HepG2 (cell line): ENCODE measurements at regions not wholly inside any gene's neighbourhood (a gene's known extent, or its start where the extent isn't known, plus 50 kb on each side); places are given as distances from the start of the nearest gene placed in this dataset.

ENCODE experiments used
- ATAC-seq: fragments of 200-7000 bp; cut with Tn5 transposase; 3 replicates; pipeline ENCODE4 v1.9.1; 2020; ENCODE audit warnings: mild to moderate bottlenecking, moderate library complexity
- BruUV-seq: library from RNA; stranded (reverse); fragments of 400-500 nt; replicated peaks from 2 replicates; lab custom pipeline; 2021; lab: Mats Ljungman, UMichigan
- CTCF ChIA-PET: fragments of 300-600 bp; formaldehyde crosslinking; extraction: SDS; loops from one replicate; lab custom pipeline; 2021; ENCODE audit warnings: low total read pairs, inconsistent platforms, low intra/inter-chr PET ratio; lab: Yijun Ruan, JAX
- POLR2A ChIA-PET: fragments of 350-600 bp; sonication (Branson Sonifier 250); formaldehyde crosslinking; loops from one replicate; lab custom pipeline; 2020; ENCODE audit warnings: antibody characterized with exemption, inconsistent platforms; lab: Yijun Ruan, JAX
- DNase-seq: peaks from one replicate; pipeline ENCODE4 v3.0.0-alpha.2; 2015; ENCODE audit warnings: low spot score
- FAIRE-seq: peaks from 3 replicates; lab custom pipeline; 2011; peaks lifted over from hg19 to GRCh38; lab: Jason Lieb, UNC
- H2AFZ ChIP-seq: one replicate; pipeline ENCODE4 v1.6.1; 2011; ENCODE audit warnings: low read length, inconsistent platforms
- H3K27ac ChIP-seq: fragments of 300-600 bp; 3 replicates; pipeline ENCODE4 v1.8.0; 2011; ENCODE audit warnings: mixed run types, mild to moderate bottlenecking, mixed read lengths, low read length, inconsistent platforms; ENCODE audit not compliant: insufficient read depth; ENCODE audit errors: extremely low read length
- H3K27me3 ChIP-seq, 2 experiments: fragments of 200-600 bp in 1 of 2; 2 replicates in 1 of 2; 3 replicates in 1 of 2; pipeline versions ENCODE4 v1.6.0 to v1.8.0; 2011; ENCODE audit warnings: low read length in 2 of 2, mild to moderate bottlenecking in 2 of 2, moderate library complexity in 2 of 2, inconsistent platforms in 1 of 2; ENCODE audit not compliant: insufficient read depth in 2 of 2, control insufficient read depth in 1 of 2
- H3K36me3 ChIP-seq, 2 experiments: fragments of 200-600 bp in 1 of 2; replicated peaks in 1 of 2; 2 replicates in 1 of 2; 3 replicates in 1 of 2; pipeline versions ENCODE4 v1.5.1 to v1.8.0; 2011; ENCODE audit warnings: low read length in 2 of 2, inconsistent platforms in 1 of 2; ENCODE audit not compliant: insufficient read depth in 2 of 2, control insufficient read depth in 1 of 2
- H3K4me1 ChIP-seq: 2 replicates; pipeline ENCODE4 v1.5.1; 2012; ENCODE audit warnings: low read length, inconsistent platforms; ENCODE audit not compliant: insufficient read depth
- H3K4me2 ChIP-seq: 2 replicates; pipeline ENCODE4 v1.6.0; 2011; ENCODE audit warnings: low read depth, low read length, inconsistent platforms
- H3K4me3 ChIP-seq, 3 experiments: fragments of 200-600 bp in 1 of 3; sonication (generic), shearing (Covaris generic) in 1 of 3; replicated peaks in 1 of 3; 2 replicates each; pipeline ENCODE4 v1.5.1; 2011 to 2016; ENCODE audit warnings: low read length in 3 of 3, inconsistent platforms in 2 of 3, low read depth in 2 of 3, mild to moderate bottlenecking in 2 of 3, control low read depth in 1 of 3, mixed read lengths in 1 of 3; ENCODE audit not compliant: insufficient read depth in 1 of 3
- H3K79me2 ChIP-seq: one replicate; pipeline ENCODE4 v1.6.1; 2011; ENCODE audit warnings: low read length, inconsistent platforms; ENCODE audit not compliant: insufficient read depth
- H3K9ac ChIP-seq: 2 replicates; pipeline ENCODE4 v1.6.0; 2011; ENCODE audit warnings: mild to moderate bottlenecking, low read depth, low read length, inconsistent platforms; ENCODE audit not compliant: insufficient read depth
- H3K9me3 ChIP-seq: 2 replicates; pipeline ENCODE4 v1.5.1; 2012; ENCODE audit warnings: mild to moderate bottlenecking, low read length
- H4K20me1 ChIP-seq: 2 replicates; pipeline ENCODE4 v1.6.0; 2011; ENCODE audit warnings: inconsistent platforms, mild to moderate bottlenecking, low read length, moderate library complexity; ENCODE audit not compliant: insufficient read depth
- AKAP8 ChIP-seq: sonication (generic); formaldehyde crosslinking; IDR thresholded peaks from 2 replicates; pipeline ENCODE4 v1.5.1; 2020; ENCODE audit warnings: mild to moderate bottlenecking, missing genetic modification reagents
- BRCA1 ChIP-seq: sonication (generic); formaldehyde crosslinking; IDR thresholded peaks from 2 replicates; pipeline ENCODE4 v1.4.0; 2020; ENCODE audit warnings: missing genetic modification reagents
- DPF2 ChIP-seq: sonication (generic); formaldehyde crosslinking; IDR thresholded peaks from 2 replicates; pipeline ENCODE4 v1.4.0; 2020; ENCODE audit warnings: mild to moderate bottlenecking, low read depth, missing genetic modification reagents, borderline replicate concordance
- ETV5 ChIP-seq: IDR thresholded peaks from 2 replicates; pipeline ENCODE4 v1.6.1; 2018; ENCODE audit warnings: missing biosample characterization, missing genetic modification reagents, inconsistent platforms, borderline replicate concordance
- FOXO1 ChIP-seq: sonication (generic); formaldehyde crosslinking; IDR thresholded peaks from 2 replicates; pipeline ENCODE4 v1.4.0; 2020; ENCODE audit warnings: missing genetic modification reagents
- FOXP1 ChIP-seq, 2 experiments: fragments of 450-650 bp in 1 of 2; IDR thresholded peaks; 2 replicates each; pipeline ENCODE4 v1.6.1; 2017 to 2018; ENCODE audit warnings: antibody characterized with exemption in 1 of 2
- GABPA ChIP-seq, 2 experiments: IDR thresholded peaks; 2 replicates each; pipeline ENCODE4 v1.6.1; 2011 to 2016; ENCODE audit warnings: low read depth in 2 of 2, low read length in 1 of 2, missing biosample characterization in 1 of 2, missing genetic modification characterization in 1 of 2
- HNF1B ChIP-seq: sonication (generic); formaldehyde crosslinking; IDR thresholded peaks from 2 replicates; pipeline ENCODE4 v1.5.1; 2020; ENCODE audit warnings: mild to moderate bottlenecking, moderate library complexity, missing genetic modification reagents
- REL ChIP-seq: sonication (generic); formaldehyde crosslinking; conservative IDR thresholded peaks from 2 replicates; pipeline ENCODE4 v1.8.0; 2022; ENCODE audit warnings: mild to moderate bottlenecking, missing genetic modification reagents, moderate library complexity
- SMC3 ChIP-seq: IDR thresholded peaks from 2 replicates; pipeline ENCODE4 v1.6.1; 2011; ENCODE audit warnings: low read length, improper control_type of control experiment
- TBL1XR1 ChIP-seq: fragments of 150-350 bp; IDR thresholded peaks from 2 replicates; pipeline ENCODE4 v1.6.1; 2014; ENCODE audit warnings: borderline replicate concordance, low read length; ENCODE audit not compliant: partially characterized antibody
- ZBTB33 ChIP-seq: sonication (generic); formaldehyde crosslinking; IDR thresholded peaks from 2 replicates; pipeline ENCODE4 v1.4.0; 2020; ENCODE audit warnings: missing genetic modification reagents
- ZC3H4 ChIP-seq: sonication (generic); formaldehyde crosslinking; IDR thresholded peaks from 2 replicates; pipeline ENCODE4 v1.4.0; 2020; ENCODE audit warnings: missing genetic modification reagents, borderline replicate concordance
- ZNF253 ChIP-seq: sonication (generic); formaldehyde crosslinking; IDR thresholded peaks from 2 replicates; pipeline ENCODE4 v1.8.0; 2022; ENCODE audit warnings: mild to moderate bottlenecking, missing genetic modification reagents, borderline replicate concordance
- ZNF337 ChIP-seq: sonication (generic); formaldehyde crosslinking; IDR thresholded peaks from 2 replicates; pipeline ENCODE4 v1.5.1; 2020; ENCODE audit warnings: missing genetic modification reagents, low read depth, mild to moderate bottlenecking, borderline replicate concordance
- ZNF562 ChIP-seq: sonication (generic); formaldehyde crosslinking; IDR thresholded peaks from 2 replicates; pipeline ENCODE4 v1.8.0; 2022; ENCODE audit warnings: missing genetic modification reagents, borderline replicate concordance
- ZNF691 ChIP-seq: sonication (generic); formaldehyde crosslinking; IDR thresholded peaks from 2 replicates; pipeline ENCODE4 v1.4.0; 2020; ENCODE audit warnings: missing genetic modification reagents, low read depth, mild to moderate bottlenecking, borderline replicate concordance
- WGBS: methylation state at CpG from one replicate; pipeline ENCODE4 v1.1.6; 2017; ENCODE audit warnings: low lambda C conversion rate; 5-methylcytosine and 5-hydroxymethylcytosine counted together
- in situ Hi-C: cut with HindIII; loops from 2 replicates; pipeline ENCODE4 v1.10.0; 2017; ENCODE audit warnings: low pct_unique_long_range_greater_than_20kb; ENCODE audit not compliant: extremely low pct_ligation_motif_present
- intact Hi-C: fragments of 100-400 bp; cut with micrococcal nuclease; formaldehyde crosslinking; loops from one replicate; pipeline ENCODE4 v1.10.0; 2022; ENCODE audit not compliant: unreplicated experiment
- TF ChIP-seq, protein P1 (sequence below): sonication (generic); formaldehyde crosslinking; IDR thresholded peaks from 2 replicates; pipeline ENCODE4 v1.5.0; 2020; ENCODE audit warnings: missing genetic modification reagents
- TF ChIP-seq, protein P2 (sequence below): IDR thresholded peaks from 2 replicates; pipeline ENCODE4 v1.6.1; 2016; ENCODE audit warnings: mild to moderate bottlenecking

DNA sequence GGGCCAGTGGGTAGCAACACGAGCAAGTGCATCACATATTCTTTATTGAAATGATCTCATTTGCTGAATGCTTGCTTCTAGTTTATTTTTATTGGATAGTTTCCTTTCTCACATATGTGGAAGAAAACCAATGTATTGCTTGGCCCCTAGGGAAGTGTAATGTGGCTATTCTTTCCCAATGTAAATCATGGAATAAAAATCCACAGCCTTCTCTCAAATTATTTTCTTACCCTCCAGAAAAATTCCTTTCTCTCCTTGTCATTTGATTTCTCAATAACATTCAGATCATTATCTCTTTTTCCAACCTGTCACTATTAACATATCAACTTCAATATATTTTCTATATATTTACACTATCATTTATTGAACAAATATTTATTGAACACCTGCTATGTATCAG, 51.9 kb upstream of the PTPRK start:
- no peaks in the 10 kb centered on the region for H3K9me3 ChIP-seq
- TF ChIP-seq REL (CRISPR knock-in tag) (no peak), ZC3H4 (no peak), AKAP8 (CRISPR knock-in tag) (no peak), FOXP1 (IDR thresholded peaks at IDR 0.05) (no peak), FOXP1 (CRISPR knock-in tag; IDR thresholded peaks at IDR 0.05) (no peak), ZBTB33 (CRISPR knock-in tag) (no peak), ZNF253 (no peak), GABPA (IDR thresholded peaks at IDR 0.05; ENCODE audit: low read depth, low read length) (no peak), GABPA (CRISPR knock-in tag; IDR thresholded peaks at IDR 0.05; ENCODE audit: low read depth) (no peak), FOXO1 (CRISPR knock-in tag) (no peak), ZNF691 (CRISPR knock-in tag) (no peak), ZNF337 (CRISPR knock-in tag) (no peak), SMC3 (no peak), ETV5 (no peak), DPF2 (no peak), ZNF562 (CRISPR knock-in tag) (no peak), HNF1B (CRISPR knock-in tag) (no peak), TBL1XR1 (no peak), BRCA1 (CRISPR knock-in tag) (no peak)
- TF ChIP-seq, protein P1, sequence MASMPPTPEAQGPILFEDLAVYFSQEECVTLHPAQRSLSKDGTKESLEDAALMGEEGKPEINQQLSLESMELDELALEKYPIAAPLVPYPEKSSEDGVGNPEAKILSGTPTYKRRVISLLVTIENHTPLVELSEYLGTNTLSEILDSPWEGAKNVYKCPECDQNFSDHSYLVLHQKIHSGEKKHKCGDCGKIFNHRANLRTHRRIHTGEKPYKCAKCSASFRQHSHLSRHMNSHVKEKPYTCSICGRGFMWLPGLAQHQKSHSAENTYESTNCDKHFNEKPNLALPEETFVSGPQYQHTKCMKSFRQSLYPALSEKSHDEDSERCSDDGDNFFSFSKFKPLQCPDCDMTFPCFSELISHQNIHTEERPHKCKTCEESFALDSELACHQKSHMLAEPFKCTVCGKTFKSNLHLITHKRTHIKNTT (CRISPR knock-in tag), result no peak
- TF ChIP-seq, protein P2, sequence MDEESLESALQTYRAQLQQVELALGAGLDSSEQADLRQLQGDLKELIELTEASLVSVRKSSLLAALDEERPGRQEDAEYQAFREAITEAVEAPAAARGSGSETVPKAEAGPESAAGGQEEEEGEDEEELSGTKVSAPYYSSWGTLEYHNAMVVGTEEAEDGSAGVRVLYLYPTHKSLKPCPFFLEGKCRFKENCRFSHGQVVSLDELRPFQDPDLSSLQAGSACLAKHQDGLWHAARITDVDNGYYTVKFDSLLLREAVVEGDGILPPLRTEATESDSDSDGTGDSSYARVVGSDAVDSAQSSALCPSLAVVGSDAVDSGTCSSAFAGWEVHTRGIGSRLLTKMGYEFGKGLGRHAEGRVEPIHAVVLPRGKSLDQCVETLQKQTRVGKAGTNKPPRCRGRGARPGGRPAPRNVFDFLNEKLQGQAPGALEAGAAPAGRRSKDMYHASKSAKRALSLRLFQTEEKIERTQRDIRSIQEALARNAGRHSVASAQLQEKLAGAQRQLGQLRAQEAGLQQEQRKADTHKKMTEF (CRISPR knock-in tag), result no peak
- FAIRE-seq (no peak), DNase-seq (no peak), ATAC-seq (no peak)
- H3K4me3 ChIP-seq, result no peak overlapping the region
- WGBS, result 0% methylated on average over 1 of the region's 1 CpG
- no TSS peak for BruUV-seq
- no peak overlapping the region for H3K9ac ChIP-seq
- H3K4me1 ChIP-seq, result no peaks in the 10 kb centered on the region
- no peak overlapping the region for H3K27ac ChIP-seq
- no peaks in the 10 kb centered on the region for H4K20me1 ChIP-seq
- POLR2A ChIA-PET, result no interaction called here
- peaks cover 0 to 9% of the 10 kb centered on the region in 2 experiments; a peak in 1 of 5 replicates for H3K27me3 ChIP-seq
- no peaks in the 10 kb centered on the region for H3K79me2 ChIP-seq
- no peak overlapping the region for H2AFZ ChIP-seq
- H3K4me2 ChIP-seq, result no peak overlapping the region
- CTCF ChIA-PET, result no interaction called here
- in situ Hi-C loops (no loop called here), intact Hi-C loops (no loop called here)
- no peaks in the 10 kb centered on the region for H3K36me3 ChIP-seq
